ENCODE measurements at regions not wholly inside any gene's neighbourhood (a gene's known extent, or its start where the extent isn't known, plus 50 kb on each side); places are given as distances from the start of the nearest gene placed in this dataset.
A peak's percentile ranks its signal among the peaks of the same experiment; 100 is the strongest.
"Not testable (repeated sequence)": the region's sequence is repeated elsewhere in the genome, so short reads cannot be mapped to it uniquely, and the experiment has no call there.

DNA sequence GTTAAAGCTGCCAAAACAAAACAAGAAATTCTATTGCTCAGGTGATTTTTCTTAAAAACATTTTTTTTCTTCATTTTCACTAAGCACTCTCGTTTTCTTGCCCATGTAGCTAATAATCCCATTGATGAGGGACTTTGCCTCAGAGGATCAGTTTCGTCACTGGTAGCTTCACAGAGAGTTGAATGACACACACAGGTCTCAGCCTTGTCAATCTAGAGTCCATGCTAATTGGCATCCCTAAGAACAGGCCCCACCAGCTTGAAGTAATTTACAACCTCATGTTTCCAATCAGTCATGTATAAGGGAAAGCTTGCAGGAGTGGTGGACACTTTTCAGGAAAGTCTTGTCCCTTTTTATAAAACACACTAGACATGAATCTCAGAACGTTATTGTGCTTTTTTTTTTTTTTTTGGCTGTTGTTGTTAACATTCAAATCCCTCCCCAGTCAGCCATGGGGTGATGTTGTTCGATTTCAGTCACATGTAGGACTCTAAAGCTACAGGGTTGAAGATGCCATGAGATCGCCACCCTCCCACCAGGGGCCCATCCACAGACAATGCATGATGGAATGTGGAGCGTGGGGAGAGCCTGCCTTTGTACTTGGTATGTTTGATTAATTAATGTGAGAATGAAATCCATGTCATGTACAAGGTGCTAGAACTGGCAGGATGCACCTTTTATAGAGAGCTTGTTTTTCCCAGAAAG lies 232.4 kb upstream of the FZD8 start:
- intact Hi-C loops (cut with DNase I, micrococcal nuclease), result no loop called here
- ATAC-seq, result no peak
- no peak for DNase-seq

DNA sequence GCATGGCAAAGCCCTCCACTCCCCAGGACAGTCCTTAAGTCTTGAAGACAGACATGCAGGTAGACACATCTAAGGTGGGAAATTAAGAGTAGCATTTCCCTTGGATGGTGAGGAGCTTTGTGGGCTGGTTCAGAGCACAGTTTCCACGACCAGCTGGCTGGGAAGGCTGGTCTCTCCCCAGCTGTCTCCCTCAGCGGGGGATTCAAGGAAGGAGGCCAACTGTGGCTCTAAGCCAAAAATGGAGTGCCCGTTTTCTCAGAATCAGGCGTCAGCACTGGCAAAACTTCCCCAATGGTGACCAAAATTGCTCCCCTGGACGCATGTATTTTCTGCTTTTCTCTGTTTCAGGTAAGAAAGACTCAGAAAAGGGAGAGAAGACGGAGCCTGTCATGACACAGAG lies 230.6 kb upstream of the FZD8 start:
- ATAC-seq (no peak), DNase-seq (no peak)
- intact Hi-C loops (cut with DNase I, micrococcal nuclease), result no loop called here

DNA sequence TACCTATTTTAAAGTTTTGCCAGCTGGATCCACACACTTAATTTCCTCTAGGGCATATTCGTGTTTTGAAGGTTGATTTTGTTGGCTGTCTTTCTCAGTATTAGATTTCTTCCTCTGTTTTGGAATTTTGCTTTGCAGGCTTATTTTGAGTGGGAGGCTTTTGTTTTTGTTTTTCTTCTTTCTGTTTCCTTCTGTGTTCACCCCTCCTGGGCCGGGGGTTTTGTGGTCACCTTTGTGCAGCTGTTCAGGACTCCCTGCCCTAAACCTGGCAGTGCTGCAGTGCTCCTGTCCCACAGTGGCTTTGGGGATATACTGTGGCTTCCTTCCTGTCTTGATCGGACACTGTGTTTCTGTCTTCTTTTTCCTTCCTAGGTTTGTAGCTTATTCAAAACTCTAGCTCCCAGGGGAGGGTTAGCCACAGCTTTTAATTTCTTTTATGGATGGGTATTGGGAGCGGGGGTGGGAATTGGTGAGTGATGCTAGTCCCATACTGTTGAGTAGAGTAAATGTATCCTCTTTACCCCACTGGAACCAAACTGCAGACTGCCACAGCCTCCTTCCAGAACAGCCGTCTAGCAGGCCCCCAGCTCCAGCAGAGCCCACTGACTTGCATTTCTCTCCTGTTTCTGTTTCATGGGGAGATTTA lies 228.7 kb upstream of the FZD8 start:
- intact Hi-C loops (cut with DNase I, micrococcal nuclease), result no loop called here
- ATAC-seq, result no peak
- DNase-seq, result no peak

DNA sequence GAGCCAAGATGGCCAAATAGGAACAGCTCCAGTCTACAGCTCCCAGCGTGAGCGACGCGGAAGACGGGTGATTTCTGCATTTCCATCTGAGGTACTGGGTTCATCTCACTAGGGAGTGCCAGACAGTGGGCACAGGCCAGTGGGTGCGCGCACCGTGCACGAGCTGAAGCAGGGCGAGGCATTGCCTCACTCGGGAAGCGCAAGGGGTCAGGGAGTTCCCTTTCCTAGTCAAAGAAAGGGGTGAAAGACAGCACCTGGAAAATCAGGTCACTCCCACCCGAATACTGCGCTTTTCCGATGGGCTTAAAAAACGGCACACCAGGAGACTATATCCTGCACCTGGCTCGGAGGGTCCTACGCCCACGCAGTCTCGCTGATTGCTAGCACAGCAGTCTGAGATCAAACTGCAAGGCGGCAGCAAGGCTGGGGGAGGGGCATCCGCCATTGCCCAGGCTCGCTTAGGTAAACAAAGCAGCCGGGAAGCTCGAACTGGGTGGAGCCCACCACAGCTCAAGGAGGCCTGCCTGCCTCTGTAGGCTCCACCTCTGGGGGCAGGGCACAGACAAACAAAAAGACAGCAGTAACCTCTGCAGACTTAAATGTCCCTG lies 216.7 kb upstream of the FZD8 start:
- ATAC-seq; intact Hi-C loops (cut with DNase I, micrococcal nuclease): not testable (repeated sequence)
- peak in 1 of 2 donors; percentile 44 for DNase-seq

DNA sequence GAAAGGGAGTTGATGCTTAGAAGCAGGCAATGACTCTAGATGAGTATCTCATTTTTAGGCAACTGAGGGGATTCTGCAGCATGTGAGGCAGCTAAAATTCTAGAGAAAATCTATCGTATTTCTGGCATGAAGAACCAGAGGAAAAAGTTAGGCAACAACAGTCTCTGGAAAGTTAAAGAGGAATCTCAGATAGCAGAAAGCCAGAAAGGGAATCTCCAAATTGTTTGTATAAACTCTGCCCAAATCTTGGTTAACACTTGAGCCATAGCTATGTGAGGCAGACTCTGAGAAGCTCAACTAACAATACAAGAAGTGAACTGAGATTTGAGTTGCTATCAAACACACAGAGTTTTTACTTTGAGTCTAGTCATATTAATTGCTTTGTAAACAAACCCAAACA lies 215.8 kb upstream of the FZD8 start:
- ATAC-seq (no peak), DNase-seq (no peak)

DNA sequence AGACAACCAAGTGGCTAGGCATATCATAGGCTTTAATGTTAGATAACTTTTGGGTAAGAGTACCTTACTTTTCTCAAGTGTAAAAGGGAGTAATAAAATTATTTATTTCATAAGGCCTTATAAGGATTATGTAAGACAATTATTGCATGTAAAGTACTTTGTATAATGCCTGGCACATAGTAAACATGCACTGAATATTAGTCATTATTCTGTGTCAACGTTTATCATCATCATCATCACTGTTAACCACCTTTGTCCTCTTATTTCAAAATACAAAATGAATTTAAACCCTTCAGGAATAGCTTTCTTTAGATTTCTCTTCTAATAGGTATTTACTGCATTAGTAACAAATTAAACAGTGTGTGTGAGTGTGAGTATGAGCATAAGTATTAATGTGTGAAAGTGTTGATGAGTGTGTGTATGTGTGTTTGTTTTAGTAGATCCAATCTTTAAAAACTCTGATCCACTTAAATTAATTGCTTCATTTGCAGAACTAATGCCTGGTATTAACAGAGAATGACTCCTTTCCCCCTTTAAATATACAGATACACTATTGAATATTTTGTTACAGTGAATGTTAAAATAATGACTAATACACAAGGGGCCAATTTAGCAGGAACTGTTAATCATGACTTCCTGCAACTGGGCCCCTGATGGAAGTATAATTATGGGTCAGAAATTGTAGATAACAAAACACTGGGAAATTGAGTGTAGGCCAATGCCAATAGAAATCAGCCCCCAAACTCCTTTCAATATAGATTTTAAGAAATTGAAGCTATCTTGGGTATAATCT lies 213.3 kb upstream of the FZD8 start:
- no peak for ATAC-seq
- intact Hi-C loops (cut with DNase I, micrococcal nuclease), result no loop called here
- DNase-seq, result no peak

More for the DNA sequence above, 215.8 kb upstream of the FZD8 start:
- intact Hi-C loops (cut with DNase I, micrococcal nuclease), result no loop called here

DNA sequence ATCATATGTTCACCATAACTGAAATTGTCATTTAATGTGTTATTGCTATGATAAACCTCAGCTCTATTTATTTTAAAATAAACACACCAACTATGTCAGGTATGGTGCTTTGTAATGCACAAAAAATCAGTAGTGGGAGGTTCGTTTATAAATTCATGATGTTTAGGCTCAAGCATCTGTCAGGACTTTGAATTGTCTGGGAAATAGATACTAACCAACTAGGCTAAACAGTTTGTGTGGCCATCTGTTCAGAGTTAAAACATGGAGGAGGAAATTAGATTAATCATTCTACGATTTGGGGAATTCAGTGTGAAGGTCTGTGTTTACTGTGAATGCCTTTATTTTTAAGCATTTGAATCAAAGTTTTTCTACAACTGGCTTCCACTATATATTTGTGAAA lies 212.6 kb upstream of the FZD8 start:
- ATAC-seq (no peak), DNase-seq (no peak)
- intact Hi-C loops (cut with DNase I, micrococcal nuclease), result no loop called here

DNA sequence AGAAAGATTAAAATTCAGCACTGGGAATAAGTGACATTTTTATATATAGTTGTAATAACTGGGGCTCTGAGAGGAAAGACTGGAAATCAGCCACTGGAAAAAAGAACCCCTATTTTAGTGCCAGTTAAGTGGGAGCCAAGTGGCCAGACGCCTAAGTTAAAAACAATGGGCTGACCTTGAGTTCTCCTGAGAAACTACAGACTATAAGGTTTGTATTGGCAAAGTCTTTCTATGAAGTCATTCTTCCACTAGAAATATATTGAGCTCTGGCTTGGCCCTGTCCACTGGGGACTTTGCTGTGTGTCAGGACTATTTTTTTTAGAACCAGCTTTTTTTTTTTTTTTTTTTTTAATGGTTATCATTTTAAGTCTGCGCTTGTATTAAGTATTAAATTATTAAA lies 210.6 kb upstream of the FZD8 start:
- intact Hi-C loops (cut with DNase I, micrococcal nuclease), result no loop called here

DNA sequence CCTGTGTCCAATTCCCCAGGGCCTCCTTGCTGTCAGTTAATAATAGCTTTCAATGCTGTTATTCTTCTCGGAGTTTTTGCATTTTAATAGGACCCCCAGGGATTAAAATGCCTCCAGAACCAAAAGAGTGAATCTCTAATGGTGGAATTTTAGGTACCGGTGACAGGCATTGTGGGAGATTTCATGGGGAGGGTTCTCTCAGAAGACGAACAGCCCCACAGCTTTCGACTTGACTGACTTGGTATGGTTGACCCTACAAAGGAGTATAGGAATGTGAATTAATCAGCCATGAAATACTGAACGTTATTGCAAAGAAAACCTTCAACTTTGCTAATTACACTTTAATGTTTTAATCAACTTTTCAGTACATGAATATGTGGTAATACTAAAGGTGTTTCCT lies 206.3 kb upstream of the FZD8 start:
- ATAC-seq, result no peak
- DNase-seq, result no peak
- intact Hi-C loops (cut with DNase I, micrococcal nuclease), result no loop called here

More for the DNA sequence above, 210.6 kb upstream of the FZD8 start:
- DNase-seq, result no peak
- no peak for ATAC-seq

DNA sequence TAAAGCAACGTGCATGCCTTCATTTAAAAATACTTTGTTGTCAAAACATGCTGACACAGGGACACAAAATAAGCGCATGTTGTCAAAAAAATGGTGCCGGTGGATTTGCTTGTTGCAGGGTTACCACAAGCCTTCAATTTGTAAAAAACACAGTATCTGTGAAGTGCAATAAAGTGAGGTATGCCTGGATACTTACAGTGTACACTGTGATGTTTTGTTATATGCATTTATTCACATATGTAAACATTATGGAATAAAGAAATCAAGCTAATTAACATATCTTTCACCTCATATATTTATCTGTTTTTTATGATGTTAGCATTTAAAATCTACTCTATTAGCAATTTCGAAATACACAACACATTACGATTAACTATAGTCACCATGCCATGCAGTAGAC lies 202.6 kb upstream of the FZD8 start:
- intact Hi-C loops (cut with DNase I, micrococcal nuclease), result no loop called here
- ATAC-seq (no peak), DNase-seq (no peak)

DNA sequence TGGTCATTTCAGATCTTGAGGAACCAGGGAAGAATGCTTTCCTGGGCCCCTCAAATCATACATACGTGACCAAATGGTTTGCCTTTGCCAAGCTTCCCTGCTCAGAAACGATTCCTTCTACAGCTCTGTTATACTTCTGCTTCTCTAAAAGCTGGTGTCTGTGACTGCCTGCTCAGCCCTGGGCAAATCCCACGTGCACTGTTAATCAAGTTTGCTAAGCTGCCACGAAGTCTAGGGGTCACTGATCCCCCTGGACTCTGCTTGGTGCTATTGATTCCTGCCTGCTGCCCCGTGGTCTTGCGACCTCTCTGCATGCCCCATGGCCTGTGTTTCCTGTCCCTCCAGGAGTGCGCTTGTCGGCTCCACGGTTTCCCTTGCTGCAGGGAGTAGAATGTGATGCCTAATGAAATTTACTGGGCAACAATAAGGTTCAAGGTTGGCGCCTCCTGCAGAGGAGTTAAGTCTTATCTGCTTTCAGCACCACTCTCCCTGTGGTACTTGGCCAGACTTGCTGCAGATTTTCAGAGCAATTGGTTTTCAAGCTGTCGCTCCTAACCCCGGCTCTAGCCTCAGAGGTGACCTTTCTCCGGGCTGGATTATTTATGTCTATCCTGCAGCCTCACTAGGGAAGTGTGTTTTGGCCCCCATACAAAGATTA lies 201.6 kb upstream of the FZD8 start:
- intact Hi-C loops (cut with DNase I, micrococcal nuclease), result no loop called here
- DNase-seq, result no peak
- no peak for ATAC-seq

DNA sequence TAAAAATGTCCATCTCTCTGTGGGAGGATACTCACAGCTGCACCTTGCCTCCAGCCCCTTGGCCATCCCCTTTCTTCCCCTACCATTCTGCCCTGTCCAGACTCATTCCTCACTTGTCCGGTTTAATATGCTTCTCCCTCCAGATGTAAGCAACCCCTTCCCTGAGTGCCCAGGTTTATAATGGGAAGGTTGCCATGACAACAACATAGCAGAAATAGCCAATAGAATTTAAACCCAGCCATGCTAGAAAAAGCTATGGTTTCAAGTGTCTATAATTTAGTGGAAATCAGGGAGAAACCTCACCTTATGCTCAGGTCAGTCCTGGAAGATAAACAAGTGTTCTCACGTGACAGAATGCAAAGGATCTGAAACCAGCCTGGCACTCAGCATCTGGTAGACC lies 196.0 kb upstream of the FZD8 start:
- DNase-seq, result no peak
- intact Hi-C loops (cut with DNase I, micrococcal nuclease), result no loop called here
- ATAC-seq, result no peak

DNA sequence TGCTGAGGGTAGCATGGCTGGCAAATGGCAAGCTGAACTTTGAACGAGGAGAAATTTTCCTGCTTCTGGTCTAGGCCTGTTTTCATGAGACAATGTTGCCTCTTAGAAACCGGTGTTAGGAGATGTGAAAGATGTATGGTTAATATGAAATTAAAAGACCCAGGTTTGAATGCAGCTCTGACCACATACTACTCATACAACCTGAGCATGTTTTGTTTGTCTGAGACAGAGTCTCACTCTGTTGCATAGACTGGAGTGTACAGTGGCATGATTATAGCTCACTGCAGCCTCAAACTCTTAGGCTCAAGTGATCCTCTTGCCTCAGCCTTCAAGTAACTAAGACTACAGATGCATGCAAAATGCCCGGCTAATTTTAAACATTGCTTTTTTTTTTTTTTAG lies 193.4 kb upstream of the FZD8 start:
- ATAC-seq (no peak), DNase-seq (no peak)
- intact Hi-C loops (cut with DNase I, micrococcal nuclease), result no loop called here

DNA sequence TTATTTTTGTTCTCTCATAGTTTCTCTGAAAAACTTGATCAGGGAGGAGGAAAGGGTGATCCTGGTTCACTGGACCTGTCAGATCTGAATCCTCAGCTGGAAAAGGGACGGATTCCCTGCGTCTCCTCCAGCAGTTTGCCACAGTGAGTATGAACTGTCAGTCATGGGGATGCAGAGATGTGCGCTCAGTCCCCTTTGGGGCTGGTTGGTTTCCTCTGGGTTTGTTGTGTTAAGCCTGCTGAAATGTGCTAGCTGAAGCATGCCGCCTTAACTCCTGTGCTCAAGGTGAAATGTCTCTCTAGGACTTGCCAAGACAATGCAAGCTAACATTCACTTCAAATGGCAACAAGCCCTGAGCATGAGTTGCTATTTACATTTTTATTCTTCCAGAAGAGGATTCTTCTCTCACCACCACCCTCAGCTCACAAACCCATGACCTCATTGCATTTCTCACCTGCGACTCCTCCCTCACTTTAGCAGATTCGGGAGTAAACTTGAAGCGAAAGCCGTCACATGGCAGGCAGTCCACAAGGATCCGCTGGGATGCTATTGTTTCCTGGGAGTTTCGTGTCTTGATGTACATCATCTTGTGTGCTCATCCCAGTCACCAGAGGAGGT lies 192.9 kb upstream of the FZD8 start:
- DNase-seq (no peak), ATAC-seq (no peak)
- intact Hi-C loops (cut with DNase I, micrococcal nuclease), result no loop called here

DNA sequence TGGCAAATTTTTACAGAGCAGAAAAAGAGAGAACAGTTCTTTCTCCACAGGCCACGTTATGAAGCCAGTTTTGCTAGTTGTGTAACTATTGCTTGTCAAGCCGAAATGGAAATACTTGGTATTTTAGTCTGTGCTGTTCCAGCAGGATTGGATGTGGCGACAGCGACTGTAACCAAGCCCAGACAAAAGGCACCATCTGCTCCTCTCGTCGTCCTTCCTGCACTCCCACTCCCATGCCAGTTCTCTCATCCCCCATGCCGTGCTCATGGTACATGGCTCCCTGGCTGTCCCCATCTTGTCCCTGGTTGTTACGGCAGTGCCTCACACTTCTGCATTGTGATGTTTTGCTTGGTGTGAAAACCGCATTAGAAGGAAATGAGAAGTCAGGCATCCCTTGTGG lies 185.7 kb upstream of the FZD8 start:
- intact Hi-C loops (cut with DNase I, micrococcal nuclease), result no loop called here
- no peak for ATAC-seq

DNA sequence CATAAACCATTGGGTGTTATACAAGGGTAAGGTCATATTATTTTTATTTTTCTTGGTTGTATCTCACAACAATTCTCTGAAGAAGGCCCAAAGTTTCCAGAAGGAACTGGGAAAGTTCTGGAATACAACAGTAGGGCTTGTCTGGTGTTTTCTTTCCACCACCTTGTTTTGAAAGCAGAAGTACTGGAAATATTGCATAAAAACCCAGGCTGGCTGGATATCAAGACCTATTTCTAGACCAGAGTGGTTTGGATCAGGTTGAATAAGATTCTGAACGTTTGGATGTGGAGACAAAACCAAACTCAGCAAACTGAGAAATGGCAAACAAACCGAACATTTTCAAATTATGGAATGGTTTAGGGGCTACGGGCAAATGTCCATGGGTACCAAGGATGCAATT lies 182.6 kb upstream of the FZD8 start:
- intact Hi-C loops (cut with DNase I, micrococcal nuclease), result no loop called here
- ATAC-seq (no peak), DNase-seq (no peak)

More for the DNA sequence above, 185.7 kb upstream of the FZD8 start:
- no peak for DNase-seq

DNA sequence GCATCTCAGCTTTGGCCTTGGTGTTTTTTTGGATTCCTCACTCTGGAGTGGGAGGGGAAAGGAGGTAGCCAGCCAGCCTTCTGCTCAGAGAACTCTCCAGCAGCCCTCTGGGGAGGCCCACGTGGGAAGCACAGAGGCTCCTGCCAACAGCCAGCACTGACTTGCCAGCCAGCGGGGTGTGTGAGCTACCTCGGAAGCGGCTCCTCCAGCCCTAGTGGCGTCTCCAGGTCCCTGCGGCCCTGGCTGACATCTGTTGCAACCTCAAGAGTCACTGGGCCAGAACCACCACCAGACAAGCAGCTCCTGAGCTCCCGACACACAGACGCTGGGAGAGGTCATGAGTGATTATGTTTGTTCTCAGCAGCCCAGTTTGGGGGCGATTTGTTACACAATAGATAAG lies 180.2 kb upstream of the FZD8 start:
- intact Hi-C loops (cut with DNase I, micrococcal nuclease), result no loop called here
- peak; percentile 34 to 72 for DNase-seq
- ATAC-seq, result no peak

DNA sequence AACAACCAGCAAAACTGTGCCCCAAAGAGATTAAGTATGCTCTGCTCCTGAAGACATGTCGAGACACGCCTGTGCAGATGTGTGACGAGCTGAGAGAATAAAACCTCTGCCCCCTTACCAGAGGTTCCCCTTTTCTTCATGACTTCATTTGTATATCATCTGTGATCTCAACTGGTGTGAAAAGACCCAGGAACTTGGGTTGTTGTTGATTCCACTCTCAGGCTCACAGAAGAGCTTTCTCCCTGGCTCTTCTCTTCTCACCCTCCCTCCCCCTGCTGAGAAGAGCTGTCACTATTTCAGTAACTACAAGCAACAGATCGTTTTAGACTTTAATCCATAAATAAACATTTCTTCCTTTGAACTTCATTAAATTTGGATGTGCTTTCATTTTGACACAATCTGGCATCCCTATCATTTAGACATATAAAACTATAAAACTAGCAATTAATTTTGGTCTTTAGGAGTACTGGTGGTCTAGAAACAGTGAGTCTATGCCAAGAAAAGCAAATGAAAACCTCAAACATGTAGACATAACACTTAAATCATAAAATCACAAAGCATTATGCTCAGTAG lies 179.3 kb upstream of the FZD8 start:
- intact Hi-C loops (cut with DNase I, micrococcal nuclease), result no loop called here
- no peak for DNase-seq
- ATAC-seq, result no peak

DNA sequence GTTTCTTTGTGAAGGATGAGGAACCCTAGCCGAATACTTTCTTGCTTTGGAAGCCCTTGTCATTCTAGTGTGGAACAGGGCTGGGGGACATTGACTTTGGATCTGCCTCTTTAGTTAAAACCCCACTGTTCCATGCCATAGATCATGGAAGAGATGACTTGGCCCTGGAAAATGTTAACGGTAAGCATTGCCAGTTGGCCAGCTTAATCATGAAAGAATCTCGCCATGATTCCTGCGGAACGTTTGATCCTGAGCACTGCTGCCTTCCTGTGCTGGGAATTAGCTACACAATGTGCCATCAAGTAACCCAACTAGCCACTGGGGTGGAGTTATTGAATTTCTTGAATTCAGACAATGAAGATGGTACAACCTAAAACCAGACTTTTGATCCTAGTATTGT lies 177.6 kb upstream of the FZD8 start:
- intact Hi-C loops (cut with DNase I, micrococcal nuclease), result no loop called here
- ATAC-seq (no peak), DNase-seq (no peak)
